Upper lobe of left lung (tissue), 6 donors: ENCODE measurements at regions not wholly inside any gene's neighbourhood (a gene's known extent, or its start where the extent isn't known, plus 50 kb on each side); places are given as distances from the start of the nearest gene placed in this dataset.

Experiments
- ATAC-seq, 2 donors: fragments of 200-7000 bp; cut with Tn5 transposase; one replicate each; pipeline ENCODE4 v1.9.1; 2022; ENCODE audit warnings: mild to moderate bottlenecking in 2 of 2, moderate library complexity in 2 of 2; ENCODE audit not compliant: low FRiP score in 2 of 2
- DNase-seq, 2 donors: peaks; one replicate each; pipeline ENCODE4 v3.0.0-alpha.2; 2019 to 2020
- H3K27ac ChIP-seq, 4 donors: fragments of 200-600 bp; sonication (generic); one replicate each; pipeline ENCODE4 v1.5.1; 2016 to 2019
- H3K27me3 ChIP-seq, 4 donors: fragments of 200-600 bp; sonication (generic); one replicate each; pipeline ENCODE4 v1.5.1; 2017 to 2019
- H3K36me3 ChIP-seq, 4 donors: fragments of 200-600 bp; sonication (generic); one replicate each; pipeline ENCODE4 v1.5.1; 2016 to 2019
- H3K4me1 ChIP-seq, 4 donors: fragments of 200-600 bp; sonication (generic); one replicate each; pipeline ENCODE4 v1.5.1; 2018 to 2019
- H3K4me3 ChIP-seq, 4 donors: fragments of 200-600 bp; sonication (generic); one replicate each; pipeline ENCODE4 v1.5.1; 2017 to 2019; ENCODE audit warnings: mild to moderate bottlenecking in 2 of 4, moderate library complexity in 1 of 4
- H3K9me3 ChIP-seq, 4 donors: fragments of 200-600 bp; sonication (generic); one replicate each; pipeline ENCODE4 v1.5.1; 2018 to 2019
- EP300 ChIP-seq, 4 donors: sonication (generic); formaldehyde crosslinking; IDR thresholded peaks; one replicate each; pipeline ENCODE4 v1.5.1; 2017; ENCODE audit warnings: antibody characterized with exemption in 4 of 4, control low read depth in 2 of 4
- POLR2A ChIP-seq, 4 donors: fragments of 450-650 bp; IDR thresholded peaks; one replicate each; pipeline ENCODE4 v1.5.1; 2016 to 2017; ENCODE audit warnings: antibody characterized with exemption in 4 of 4, mild to moderate bottlenecking in 2 of 4
- POLR2AphosphoS5 ChIP-seq, 2 donors: sonication (generic); formaldehyde crosslinking; IDR thresholded peaks; one replicate each; pipeline ENCODE4 v1.5.1; 2017; ENCODE audit warnings: antibody characterized with exemption in 2 of 2
- WGBS, 2 donors: methylation state at CpG; one replicate each; pipeline ENCODE4 v1.1.5; 2017 to 2018; 5-methylcytosine and 5-hydroxymethylcytosine counted together
- TF ChIP-seq, protein P1 (sequence below), 6 experiments: fragments of 450-650 bp in 4 of 6; fragments of 200-600 bp in 2 of 6; sonication (generic) in 2 of 6; IDR thresholded peaks; one replicate each; pipeline ENCODE4 v1.5.1; 2016 to 2019; ENCODE audit warnings: antibody characterized with exemption in 6 of 6
- donor health status: DM: no; HTN: no; CAD: no; lungs with moderate emphysema.
- donor health status: DM: no; HTN: yes; CAD: no; lungs with severe emphysema.

GRCh38 chr1:222886194-222886854, 71.5 kb downstream of the DISP1 start:
- Histone ChIP-seq H3K27me3 (no peaks in the 10 kb centered on the region), H3K9me3 (no peaks in the 10 kb centered on the region), H3K4me1 (peaks cover 7 to 14% (median 12%) of the 10 kb centered on the region in 4 donors), H3K36me3 (no peaks in the 10 kb centered on the region), H3K4me3 (no peak overlapping the region), H3K27ac (no peak overlapping the region)
- DNase-seq (no peak), ATAC-seq (no peak)
- TF ChIP-seq POLR2A (IDR thresholded peaks at IDR 0.05), result no peak
- no peak for TF ChIP-seq POLR2AphosphoS5 (IDR thresholded peaks at IDR 0.05)
- TF ChIP-seq EP300 (IDR thresholded peaks at IDR 0.05), result no peak
- TF ChIP-seq, protein P1, sequence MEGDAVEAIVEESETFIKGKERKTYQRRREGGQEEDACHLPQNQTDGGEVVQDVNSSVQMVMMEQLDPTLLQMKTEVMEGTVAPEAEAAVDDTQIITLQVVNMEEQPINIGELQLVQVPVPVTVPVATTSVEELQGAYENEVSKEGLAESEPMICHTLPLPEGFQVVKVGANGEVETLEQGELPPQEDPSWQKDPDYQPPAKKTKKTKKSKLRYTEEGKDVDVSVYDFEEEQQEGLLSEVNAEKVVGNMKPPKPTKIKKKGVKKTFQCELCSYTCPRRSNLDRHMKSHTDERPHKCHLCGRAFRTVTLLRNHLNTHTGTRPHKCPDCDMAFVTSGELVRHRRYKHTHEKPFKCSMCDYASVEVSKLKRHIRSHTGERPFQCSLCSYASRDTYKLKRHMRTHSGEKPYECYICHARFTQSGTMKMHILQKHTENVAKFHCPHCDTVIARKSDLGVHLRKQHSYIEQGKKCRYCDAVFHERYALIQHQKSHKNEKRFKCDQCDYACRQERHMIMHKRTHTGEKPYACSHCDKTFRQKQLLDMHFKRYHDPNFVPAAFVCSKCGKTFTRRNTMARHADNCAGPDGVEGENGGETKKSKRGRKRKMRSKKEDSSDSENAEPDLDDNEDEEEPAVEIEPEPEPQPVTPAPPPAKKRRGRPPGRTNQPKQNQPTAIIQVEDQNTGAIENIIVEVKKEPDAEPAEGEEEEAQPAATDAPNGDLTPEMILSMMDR (IDR thresholded peaks at IDR 0.05), result no peak
- 67 to 80% methylated on average over 4 of the region's 4 CpGs for WGBS, 2 donors

DNA sequence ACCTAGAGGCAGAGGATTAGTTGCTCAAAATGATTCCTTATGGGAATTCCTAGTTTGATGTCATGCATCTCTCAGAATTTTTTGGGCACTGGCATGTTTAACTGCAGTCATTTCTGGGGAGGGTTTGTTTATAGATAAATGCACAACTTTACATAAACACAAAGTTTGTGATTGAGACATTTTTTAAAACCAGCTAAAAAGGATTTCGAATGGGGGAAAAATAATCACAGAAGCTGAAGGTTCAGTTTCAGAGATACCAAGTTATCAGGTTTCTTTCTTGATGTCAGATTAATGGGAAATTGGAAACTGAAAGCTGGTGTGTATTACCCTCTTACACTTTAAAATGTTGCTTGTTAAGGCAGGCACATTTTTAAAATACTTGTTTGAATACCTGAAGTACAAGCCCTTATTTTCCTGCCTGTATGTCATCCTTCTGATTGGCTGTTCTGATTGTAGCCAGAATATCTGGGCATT, 72.1 kb downstream of the DISP1 start:
- no peak for TF ChIP-seq POLR2AphosphoS5 (IDR thresholded peaks at IDR 0.05)
- TF ChIP-seq EP300 (IDR thresholded peaks at IDR 0.05), result no peak
- TF ChIP-seq, protein P1 (IDR thresholded peaks at IDR 0.05), result no peak
- TF ChIP-seq POLR2A (IDR thresholded peaks at IDR 0.05), result no peak
- Histone ChIP-seq H3K9me3 (no peaks in the 10 kb centered on the region), H3K4me3 (no peak overlapping the region), H3K27me3 (no peaks in the 10 kb centered on the region), H3K27ac (no peak overlapping the region), H3K36me3 (no peaks in the 10 kb centered on the region), H3K4me1 (peaks cover 7 to 20% (median 12%) of the 10 kb centered on the region in 4 donors)
- DNase-seq (no peak), ATAC-seq (no peak)
- WGBS, 2 donors, result 35 to 62% methylated on average over 1 of the region's 1 CpG

GRCh38 chr1:222889440-222889839, 74.6 kb downstream of the DISP1 start:
- Histone ChIP-seq H3K4me1 (peaks cover 7 to 22% (median 12%) of the 10 kb centered on the region in 4 donors), H3K27me3 (no peaks in the 10 kb centered on the region), H3K9me3 (no peaks in the 10 kb centered on the region), H3K4me3 (no peak overlapping the region), H3K36me3 (no peaks in the 10 kb centered on the region), H3K27ac (no peak overlapping the region)
- 26 to 33% methylated on average over 1 of the region's 1 CpG for whole genome bisulfite sequencing, 2 donors
- ATAC-seq (no peak), DNase-seq (no peak)
- no peak for TF ChIP-seq POLR2A (IDR thresholded peaks at IDR 0.05)
- TF ChIP-seq, protein P1 (IDR thresholded peaks at IDR 0.05), result no peak
- no peak for TF ChIP-seq POLR2AphosphoS5 (IDR thresholded peaks at IDR 0.05)
- no peak for TF ChIP-seq EP300 (IDR thresholded peaks at IDR 0.05)

DNA sequence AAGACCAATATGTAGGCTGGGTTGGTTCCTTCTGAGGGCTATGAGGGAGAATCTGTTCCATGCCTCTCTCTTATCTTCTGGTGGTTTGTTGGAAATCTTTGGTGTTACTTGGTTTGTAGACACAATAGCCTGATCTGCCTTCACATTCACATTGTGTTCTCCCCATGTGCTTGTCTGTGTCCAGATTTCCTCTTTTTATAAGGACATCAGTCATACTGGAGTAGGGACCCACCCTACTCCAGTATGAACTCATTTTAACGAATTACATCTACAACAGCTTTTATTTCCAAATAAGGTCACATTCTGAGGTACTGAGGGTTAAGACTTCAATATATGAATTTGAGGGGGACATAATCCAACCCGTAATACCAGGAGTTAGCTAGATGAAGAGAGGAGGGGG, 75.9 kb downstream of the DISP1 start:
- H3K27me3 ChIP-seq, result no peaks in the 10 kb centered on the region
- WGBS, 2 donors, result 87 to 93% methylated on average over 2 of the region's 2 CpGs

More for the DNA sequence above, 75.9 kb downstream of the DISP1 start:
- Histone ChIP-seq H3K4me3 (no peak overlapping the region), H3K27ac (no peak overlapping the region), H3K9me3 (no peaks in the 10 kb centered on the region), H3K4me1 (peaks cover 7 to 22% (median 12%) of the 10 kb centered on the region in 4 donors), H3K36me3 (no peaks in the 10 kb centered on the region)
- DNase-seq (no peak), ATAC-seq (no peak)
- no peak for TF ChIP-seq POLR2AphosphoS5 (IDR thresholded peaks at IDR 0.05)
- no peak for TF ChIP-seq EP300 (IDR thresholded peaks at IDR 0.05)
- TF ChIP-seq, protein P1 (IDR thresholded peaks at IDR 0.05), result no peak
- TF ChIP-seq POLR2A (IDR thresholded peaks at IDR 0.05), result no peak
